NCI-H146 treated with DMSO at 0.1 percent for 48 hours (cell line): ENCODE measurements at regions not wholly inside any gene's neighbourhood (a gene's known extent, or its start where the extent isn't known, plus 50 kb on each side); places are given as distances from the start of the nearest gene placed in this dataset.
"Not testable (repeated sequence)": the region's sequence is repeated elsewhere in the genome, so short reads cannot be mapped to it uniquely, and the experiment has no call there.

Source experiments
- DNase-seq: peaks from one replicate; lab custom pipeline; 2025; ENCODE audit not compliant: unreplicated experiment; lab: John Stamatoyannopoulos, UW

GRCh38 chr3:105119801-105120340 is 246.8 kb upstream of the ALCAM start:
- no peak for DNase-seq

GRCh38 chr3:105130911-105131310 is 235.8 kb upstream of the ALCAM start:
- DNase-seq = no peak

- no peak for DNase-seq
Observed at GRCh38 chr3:105137911-105138310, 228.8 kb upstream of the ALCAM start.

GRCh38 chr3:105139881-105140560 is 226.7 kb upstream of the ALCAM start:
- DNase-seq = no peak

GRCh38 chr3:105140899-105141367 is 225.8 kb upstream of the ALCAM start:
- no peak for DNase-seq

GRCh38 chr3:105144837-105145236 is 221.9 kb upstream of the ALCAM start:
- DNase-seq = no peak

- peak; percentile 27 for DNase-seq
Observed at GRCh38 chr3:105145511-105145910, 221.2 kb upstream of the ALCAM start.

GRCh38 chr3:105149197-105149596 is 217.5 kb upstream of the ALCAM start:
- DNase-seq = not testable (repeated sequence)

GRCh38 chr3:105152987-105153386 is 213.7 kb upstream of the ALCAM start:
- no peak for DNase-seq

- no peak for DNase-seq
Observed at GRCh38 chr3:105154692-105155091, 212.0 kb upstream of the ALCAM start.

GRCh38 chr3:105157067-105157765 is 209.5 kb upstream of the ALCAM start:
- no peak for DNase-seq

- no peak for DNase-seq
Observed at GRCh38 chr3:105157766-105158085, 209.0 kb upstream of the ALCAM start.

GRCh38 chr3:105158286-105158685 is 208.4 kb upstream of the ALCAM start:
- DNase-seq = no peak

- no peak for DNase-seq
Observed at GRCh38 chr3:105162448-105162847, 204.3 kb upstream of the ALCAM start.

- no peak for DNase-seq
Observed at GRCh38 chr3:105166893-105167292, 199.8 kb upstream of the ALCAM start.

GRCh38 chr3:105170423-105170822 is 196.3 kb upstream of the ALCAM start:
- no peak for DNase-seq

GRCh38 chr3:105174017-105174615 is 192.6 kb upstream of the ALCAM start:
- no peak for DNase-seq

GRCh38 chr3:105177576-105177975 is 189.1 kb upstream of the ALCAM start:
- no peak for DNase-seq

- no peak for DNase-seq
Observed at GRCh38 chr3:105187344-105187743, 179.4 kb upstream of the ALCAM start.

- DNase-seq = no peak
Observed at GRCh38 chr3:105195260-105195659, 171.4 kb upstream of the ALCAM start.

- DNase-seq = no peak
Observed at GRCh38 chr3:105197863-105198262, 168.8 kb upstream of the ALCAM start.

- DNase-seq = no peak
Observed at GRCh38 chr3:105199217-105199616, 167.5 kb upstream of the ALCAM start.
